NCI-H1694 (cell line): ENCODE measurements at regions not wholly inside any gene's neighbourhood (a gene's known extent, or its start where the extent isn't known, plus 50 kb on each side); places are given as distances from the start of the nearest gene placed in this dataset.

Source experiments
- DNase-seq: peaks from one replicate; lab custom pipeline; 2025; lab: John Stamatoyannopoulos, UW

- no peak for DNase-seq
These were observed 550.9 kb upstream of the TMPRSS15 start for GRCh38 chr21:18954441-18954844.

- DNase-seq = no peak
These were observed 556.2 kb upstream of the TMPRSS15 start for GRCh38 chr21:18959817-18960216.

- DNase-seq = no peak
These were observed 556.7 kb upstream of the TMPRSS15 start for GRCh38 chr21:18960306-18960705.

GRCh38 chr21:18970416-18970815, 566.8 kb upstream of the TMPRSS15 start:
- DNase-seq = no peak

GRCh38 chr21:18970941-18971340, 567.4 kb upstream of the TMPRSS15 start:
- no peak for DNase-seq

- DNase-seq = no peak
These were observed 582.0 kb upstream of the TMPRSS15 start for GRCh38 chr21:18985584-18985983.

- no peak for DNase-seq
These were observed 582.6 kb upstream of the TMPRSS15 start for GRCh38 chr21:18986197-18986596.

- no peak for DNase-seq
These were observed 584.0 kb upstream of the TMPRSS15 start for GRCh38 chr21:18987520-18988026.

- DNase-seq = no peak
These were observed 586.4 kb upstream of the TMPRSS15 start for GRCh38 chr21:18989953-18990495.

GRCh38 chr21:18991846-18992245, 588.3 kb upstream of the TMPRSS15 start:
- no peak for DNase-seq

GRCh38 chr21:19010251-19010650, 606.7 kb upstream of the TMPRSS15 start:
- no peak for DNase-seq

GRCh38 chr21:19010996-19011395, 607.4 kb upstream of the TMPRSS15 start:
- no peak for DNase-seq

GRCh38 chr21:19011451-19011850, 607.9 kb upstream of the TMPRSS15 start:
- no peak for DNase-seq

- DNase-seq = no peak
These were observed 610.3 kb upstream of the TMPRSS15 start for GRCh38 chr21:19013916-19014315.

GRCh38 chr21:19018529-19018928, 614.9 kb upstream of the TMPRSS15 start:
- no peak for DNase-seq

- no peak for DNase-seq
These were observed 619.4 kb upstream of the TMPRSS15 start for GRCh38 chr21:19022978-19023377.

GRCh38 chr21:19026911-19027310, 623.3 kb upstream of the TMPRSS15 start:
- no peak for DNase-seq

- no peak for DNase-seq
These were observed 626.2 kb upstream of the TMPRSS15 start for GRCh38 chr21:19029816-19030215.

- no peak for DNase-seq
These were observed 628.4 kb upstream of the TMPRSS15 start for GRCh38 chr21:19031953-19032352.

- DNase-seq = no peak
These were observed 630.5 kb upstream of the TMPRSS15 start for GRCh38 chr21:19034041-19034440.

- DNase-seq = no peak
These were observed 631.0 kb upstream of the TMPRSS15 start for GRCh38 chr21:19034560-19034959.

- no peak for DNase-seq
These were observed 642.3 kb upstream of the TMPRSS15 start for GRCh38 chr21:19045876-19046275.

GRCh38 chr21:19048098-19048672, 644.6 kb upstream of the TMPRSS15 start:
- DNase-seq = no peak

GRCh38 chr21:19049567-19049966, 646.0 kb upstream of the TMPRSS15 start:
- DNase-seq = no peak
